ENCODE measurements at regions not wholly inside any gene's neighbourhood (a gene's known extent, or its start where the extent isn't known, plus 50 kb on each side); places are given as distances from the start of the nearest gene placed in this dataset.

- no peaks in the 10 kb centered on the region for H3K79me2 ChIP-seq
- no peak overlapping the region for H3K4me3 ChIP-seq (ENCODE audit: low read depth, low read length)
- H2AFZ ChIP-seq: no peak overlapping the region
- no peaks in the 10 kb centered on the region for H3K9me3 ChIP-seq (ENCODE audit: control insufficient read depth, low read length)
- H3K4me1 ChIP-seq: no peaks in the 10 kb centered on the region
- H3K27me3 ChIP-seq (ENCODE audit: control insufficient read depth, insufficient read depth, low read length): no peaks in the 10 kb centered on the region
- no peak for TF ChIP-seq CTCF (IDR thresholded peaks at IDR 0.05)
- H3K27ac ChIP-seq: no peak overlapping the region
- H3K36me3 ChIP-seq (ENCODE audit: control insufficient read depth, insufficient read depth, low read length): no peaks in the 10 kb centered on the region
- H3K9ac ChIP-seq: no peak overlapping the region
- no peak overlapping the region for H3K4me2 ChIP-seq (ENCODE audit: low read length)
These were observed 95.9 kb upstream of the DTNBP1 start for GRCh38 chr6:15758631-15759215.

- TF ChIP-seq CTCF (IDR thresholded peaks at IDR 0.05): no peak
These were observed 92.7 kb upstream of the DTNBP1 start for GRCh38 chr6:15755526-15755925.

GRCh38 chr6:15754706-15755079, 91.9 kb upstream of the DTNBP1 start:
- no peak for TF ChIP-seq CTCF (IDR thresholded peaks at IDR 0.05)
- Histone ChIP-seq H3K36me3 (ENCODE audit: control insufficient read depth, insufficient read depth, low read length) (no peaks in the 10 kb centered on the region), H3K4me1 (no peaks in the 10 kb centered on the region), H3K9me3 (ENCODE audit: control insufficient read depth, low read length) (no peaks in the 10 kb centered on the region), H3K27me3 (ENCODE audit: control insufficient read depth, insufficient read depth, low read length) (no peaks in the 10 kb centered on the region), H3K9ac (no peak overlapping the region), H3K79me2 (no peaks in the 10 kb centered on the region), H3K4me2 (ENCODE audit: low read length) (no peak overlapping the region), H2AFZ (no peak overlapping the region), H3K27ac (no peak overlapping the region), H3K4me3 (ENCODE audit: low read depth, low read length) (no peak overlapping the region)

More at GRCh38 chr6:15755526-15755925, 92.7 kb upstream of the DTNBP1 start:
- no peak overlapping the region for H3K27ac ChIP-seq
- no peaks in the 10 kb centered on the region for H3K4me1 ChIP-seq
- no peak overlapping the region for H3K9ac ChIP-seq
- H3K27me3 ChIP-seq (ENCODE audit: control insufficient read depth, insufficient read depth, low read length): no peaks in the 10 kb centered on the region
- H3K36me3 ChIP-seq (ENCODE audit: control insufficient read depth, insufficient read depth, low read length): no peaks in the 10 kb centered on the region
- H3K9me3 ChIP-seq (ENCODE audit: control insufficient read depth, low read length): no peaks in the 10 kb centered on the region
- H3K4me2 ChIP-seq (ENCODE audit: low read length): no peak overlapping the region
- H3K79me2 ChIP-seq: no peaks in the 10 kb centered on the region
- H3K4me3 ChIP-seq (ENCODE audit: low read depth, low read length): no peak overlapping the region
- H2AFZ ChIP-seq: no peak overlapping the region

GRCh38 chr6:15754035-15754705, 91.3 kb upstream of the DTNBP1 start:
- Histone ChIP-seq H3K9ac (no peak overlapping the region), H3K4me2 (ENCODE audit: low read length) (no peak overlapping the region), H2AFZ (no peak overlapping the region), H3K27me3 (ENCODE audit: control insufficient read depth, insufficient read depth, low read length) (no peaks in the 10 kb centered on the region), H3K4me1 (no peaks in the 10 kb centered on the region), H3K27ac (no peak overlapping the region), H3K9me3 (ENCODE audit: control insufficient read depth, low read length) (no peaks in the 10 kb centered on the region), H3K36me3 (ENCODE audit: control insufficient read depth, insufficient read depth, low read length) (no peaks in the 10 kb centered on the region), H3K79me2 (no peaks in the 10 kb centered on the region), H3K4me3 (ENCODE audit: low read depth, low read length) (no peak overlapping the region)
- no peak for TF ChIP-seq CTCF (IDR thresholded peaks at IDR 0.05)

- Histone ChIP-seq H3K9me3 (ENCODE audit: control insufficient read depth, low read length) (no peaks in the 10 kb centered on the region), H3K36me3 (ENCODE audit: control insufficient read depth, insufficient read depth, low read length) (no peaks in the 10 kb centered on the region), H3K4me3 (ENCODE audit: low read depth, low read length) (no peak overlapping the region), H3K27me3 (ENCODE audit: control insufficient read depth, insufficient read depth, low read length) (no peaks in the 10 kb centered on the region), H3K9ac (no peak overlapping the region), H3K4me1 (no peaks in the 10 kb centered on the region), H3K79me2 (no peaks in the 10 kb centered on the region), H3K27ac (no peak overlapping the region), H2AFZ (no peak overlapping the region), H3K4me2 (ENCODE audit: low read length) (no peak overlapping the region)
- no peak for TF ChIP-seq CTCF (IDR thresholded peaks at IDR 0.05)
These were observed 90.0 kb upstream of the DTNBP1 start for GRCh38 chr6:15752820-15753219.

Measured in parathyroid adenoma (tissue), 2 donors.